ENCODE measurements at regions not wholly inside any gene's neighbourhood (a gene's known extent, or its start where the extent isn't known, plus 50 kb on each side); places are given as distances from the start of the nearest gene placed in this dataset.

- Histone ChIP-seq H3K4me3 (no peak overlapping the region), H3K36me3 (no peaks in the 10 kb centered on the region), H3K4me1 (no peaks in the 10 kb centered on the region), H3K9me3 (no peaks in the 10 kb centered on the region), H3K27me3 (peaks cover 0 to 6% of the 10 kb centered on the region in 2 donors), H3K27ac (no peak overlapping the region)
- TF ChIP-seq, protein P1, sequence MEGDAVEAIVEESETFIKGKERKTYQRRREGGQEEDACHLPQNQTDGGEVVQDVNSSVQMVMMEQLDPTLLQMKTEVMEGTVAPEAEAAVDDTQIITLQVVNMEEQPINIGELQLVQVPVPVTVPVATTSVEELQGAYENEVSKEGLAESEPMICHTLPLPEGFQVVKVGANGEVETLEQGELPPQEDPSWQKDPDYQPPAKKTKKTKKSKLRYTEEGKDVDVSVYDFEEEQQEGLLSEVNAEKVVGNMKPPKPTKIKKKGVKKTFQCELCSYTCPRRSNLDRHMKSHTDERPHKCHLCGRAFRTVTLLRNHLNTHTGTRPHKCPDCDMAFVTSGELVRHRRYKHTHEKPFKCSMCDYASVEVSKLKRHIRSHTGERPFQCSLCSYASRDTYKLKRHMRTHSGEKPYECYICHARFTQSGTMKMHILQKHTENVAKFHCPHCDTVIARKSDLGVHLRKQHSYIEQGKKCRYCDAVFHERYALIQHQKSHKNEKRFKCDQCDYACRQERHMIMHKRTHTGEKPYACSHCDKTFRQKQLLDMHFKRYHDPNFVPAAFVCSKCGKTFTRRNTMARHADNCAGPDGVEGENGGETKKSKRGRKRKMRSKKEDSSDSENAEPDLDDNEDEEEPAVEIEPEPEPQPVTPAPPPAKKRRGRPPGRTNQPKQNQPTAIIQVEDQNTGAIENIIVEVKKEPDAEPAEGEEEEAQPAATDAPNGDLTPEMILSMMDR (IDR thresholded peaks at IDR 0.05), result no peak
- intact Hi-C loops (cut with DNase I; ENCODE audit: low total_unique reads), result no loop called here
- no peak for DNase-seq
These were observed 149.9 kb upstream of the RBBP8 start for GRCh38 chr18:22783245-22783644.

GRCh38 chr18:22783662-22784076 is 149.5 kb upstream of the RBBP8 start:
- Histone ChIP-seq H3K27me3 (peaks cover 0 to 6% of the 10 kb centered on the region in 2 donors), H3K36me3 (no peaks in the 10 kb centered on the region), H3K27ac (no peak overlapping the region), H3K4me3 (no peak overlapping the region), H3K9me3 (no peaks in the 10 kb centered on the region), H3K4me1 (no peaks in the 10 kb centered on the region)
- intact Hi-C loops (cut with DNase I; ENCODE audit: low total_unique reads), result no loop called here
- DNase-seq, result no peak
- TF ChIP-seq, protein P1 (IDR thresholded peaks at IDR 0.05), result no peak

DNA sequence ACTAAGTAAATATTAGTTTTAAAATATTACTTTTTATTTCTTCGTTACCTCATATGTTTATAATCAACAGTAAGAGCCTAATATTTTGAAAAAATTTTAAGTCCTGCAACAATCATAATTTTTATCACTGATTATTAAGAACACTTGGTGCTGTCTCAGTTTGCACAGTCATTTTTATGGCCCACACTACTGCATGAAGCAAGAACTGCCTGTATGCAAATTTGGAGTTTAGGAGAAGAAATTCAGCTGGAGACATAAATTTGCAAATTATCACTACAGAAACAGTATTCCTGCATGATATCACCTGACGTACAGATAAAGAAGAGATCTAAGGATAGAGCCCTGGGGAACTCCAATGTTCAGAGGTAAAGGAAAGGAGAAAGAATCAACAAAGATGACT is 144.1 kb upstream of the RBBP8 start:
- intact Hi-C loops (cut with DNase I; ENCODE audit: low total_unique reads), result no loop called here
- no peak overlapping the region for H3K4me3 ChIP-seq
- peaks cover 0 to 5% of the 10 kb centered on the region in 2 donors for H3K27me3 ChIP-seq
- TF ChIP-seq, protein P1 (IDR thresholded peaks at IDR 0.05), result no peak
- DNase-seq, result no peak
- no peak overlapping the region for H3K27ac ChIP-seq
- H3K4me1 ChIP-seq, result no peaks in the 10 kb centered on the region
- H3K36me3 ChIP-seq, result no peaks in the 10 kb centered on the region
- no peaks in the 10 kb centered on the region for H3K9me3 ChIP-seq

DNA sequence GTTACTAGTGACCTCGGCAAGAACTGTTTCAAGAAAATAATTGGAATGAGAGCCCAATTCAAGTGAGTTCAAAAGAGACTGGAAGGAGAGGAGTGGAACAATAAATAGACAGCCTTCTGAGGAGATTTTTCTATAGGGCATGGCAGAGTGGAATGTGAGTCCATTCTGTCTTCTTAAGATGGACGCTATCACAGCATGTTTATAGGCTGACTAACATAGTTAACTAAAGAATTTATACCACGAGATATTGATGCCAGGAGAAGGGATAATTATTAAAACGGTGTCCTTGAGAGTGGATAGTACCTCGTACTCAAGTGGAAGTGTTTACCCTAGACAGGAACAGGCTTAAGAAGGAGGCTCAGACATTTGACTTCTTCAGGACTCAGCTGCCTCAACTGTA is 143.5 kb upstream of the RBBP8 start:
- no peak overlapping the region for H3K4me3 ChIP-seq
- intact Hi-C loops (cut with DNase I; ENCODE audit: low total_unique reads), result no loop called here

DNA sequence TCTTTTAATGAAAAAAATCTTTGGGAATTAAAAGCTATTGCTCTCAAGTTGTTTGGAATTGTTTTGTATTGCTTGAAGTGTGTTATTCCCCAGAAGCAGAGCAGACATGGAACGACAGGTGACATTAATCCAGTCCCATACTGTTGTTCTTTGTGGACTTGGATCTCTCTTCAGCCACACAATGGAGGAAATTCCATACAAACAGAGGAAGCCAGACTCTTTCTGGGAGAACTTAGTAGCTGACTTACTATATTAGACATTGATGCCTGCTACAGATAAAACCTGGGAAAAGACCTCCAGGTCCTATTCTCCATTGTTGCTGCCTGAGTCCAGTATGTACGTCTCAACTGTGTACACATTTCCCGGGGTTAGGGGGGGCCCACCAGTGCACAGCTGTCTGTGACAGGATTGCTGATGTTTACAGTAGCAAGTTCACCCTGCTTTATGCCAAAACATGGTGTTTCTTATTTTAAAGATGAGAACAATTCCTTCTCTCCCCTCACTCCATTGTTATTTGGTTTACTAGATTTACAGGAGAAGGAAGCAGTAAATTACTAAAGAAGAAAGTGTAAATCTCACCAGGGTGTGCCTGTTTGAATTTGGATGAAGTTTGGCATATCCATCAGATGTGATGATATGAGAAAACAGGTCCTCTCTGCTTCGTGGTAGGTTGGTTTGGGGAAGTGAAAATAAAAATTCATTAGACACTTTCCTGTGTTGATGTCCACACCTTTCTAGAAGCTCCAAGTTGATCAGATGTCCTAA is 142.4 kb upstream of the RBBP8 start:
- no peak overlapping the region for H3K27ac ChIP-seq
- H3K9me3 ChIP-seq, result no peaks in the 10 kb centered on the region
- intact Hi-C loops (cut with DNase I; ENCODE audit: low total_unique reads), result no loop called here
- H3K36me3 ChIP-seq, result no peaks in the 10 kb centered on the region
- TF ChIP-seq, protein P1 (IDR thresholded peaks at IDR 0.05), result no peak
- no peak for DNase-seq
- no peaks in the 10 kb centered on the region for H3K4me1 ChIP-seq
- peaks cover 0 to 2% of the 10 kb centered on the region in 2 donors for H3K27me3 ChIP-seq
- H3K4me3 ChIP-seq, result no peak overlapping the region

More for the DNA sequence above, 143.5 kb upstream of the RBBP8 start:
- Histone ChIP-seq H3K36me3 (no peaks in the 10 kb centered on the region), H3K27ac (no peak overlapping the region), H3K4me1 (no peaks in the 10 kb centered on the region), H3K9me3 (no peaks in the 10 kb centered on the region), H3K27me3 (peaks cover 0 to 2% of the 10 kb centered on the region in 2 donors)
- TF ChIP-seq, protein P1 (IDR thresholded peaks at IDR 0.05), result no peak
- no peak for DNase-seq

Data from tibial artery (tissue), 4 donors.